Astrocyte of the cerebellum (primary cell): ENCODE measurements at regions not wholly inside any gene's neighbourhood (a gene's known extent, or its start where the extent isn't known, plus 50 kb on each side); places are given as distances from the start of the nearest gene placed in this dataset.
A peak's percentile ranks its signal among the peaks of the same experiment; 100 is the strongest.

Experiments
- DNase-seq: peaks from one replicate; pipeline ENCODE4 v3.0.0-alpha.2; 2011; ENCODE audit warnings: low read depth
- H3K4me3 ChIP-seq: 2 replicates; pipeline ENCODE4 v1.5.1; 2011; ENCODE audit warnings: mild to moderate bottlenecking, low read depth, low read length, moderate library complexity
- in situ Hi-C: cut with HindIII; loops from 2 replicates; pipeline ENCODE4 v1.10.0; 2017; ENCODE audit warnings: low sequenced_read_pairs
- TF ChIP-seq, protein P1 (sequence below): IDR thresholded peaks from 2 replicates; pipeline ENCODE4 v1.5.1; 2012; ENCODE audit warnings: low read length, low read depth, moderate library complexity, mild to moderate bottlenecking; ENCODE audit errors: missing control alignments

DNA sequence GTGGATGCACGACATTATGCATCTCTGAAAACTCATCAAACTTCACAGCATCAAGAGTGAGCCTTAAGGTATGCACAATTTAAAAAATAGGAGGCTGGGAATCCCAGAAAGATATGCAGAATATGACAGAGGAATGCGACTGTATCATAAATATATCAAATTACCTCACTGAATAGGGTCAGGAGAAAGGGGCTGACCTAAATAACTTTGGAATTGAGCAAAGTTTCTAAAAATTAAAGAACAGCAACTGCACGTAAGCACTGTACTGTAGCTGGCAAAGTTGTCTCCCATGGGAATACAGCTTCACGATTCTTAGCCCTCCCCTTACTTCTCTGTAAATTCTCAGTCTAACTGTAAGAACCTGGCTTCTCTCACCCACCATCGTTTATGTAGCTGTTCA, 397.4 kb upstream of the ZFP42 start:
- in situ Hi-C loops = no loop called here

DNA sequence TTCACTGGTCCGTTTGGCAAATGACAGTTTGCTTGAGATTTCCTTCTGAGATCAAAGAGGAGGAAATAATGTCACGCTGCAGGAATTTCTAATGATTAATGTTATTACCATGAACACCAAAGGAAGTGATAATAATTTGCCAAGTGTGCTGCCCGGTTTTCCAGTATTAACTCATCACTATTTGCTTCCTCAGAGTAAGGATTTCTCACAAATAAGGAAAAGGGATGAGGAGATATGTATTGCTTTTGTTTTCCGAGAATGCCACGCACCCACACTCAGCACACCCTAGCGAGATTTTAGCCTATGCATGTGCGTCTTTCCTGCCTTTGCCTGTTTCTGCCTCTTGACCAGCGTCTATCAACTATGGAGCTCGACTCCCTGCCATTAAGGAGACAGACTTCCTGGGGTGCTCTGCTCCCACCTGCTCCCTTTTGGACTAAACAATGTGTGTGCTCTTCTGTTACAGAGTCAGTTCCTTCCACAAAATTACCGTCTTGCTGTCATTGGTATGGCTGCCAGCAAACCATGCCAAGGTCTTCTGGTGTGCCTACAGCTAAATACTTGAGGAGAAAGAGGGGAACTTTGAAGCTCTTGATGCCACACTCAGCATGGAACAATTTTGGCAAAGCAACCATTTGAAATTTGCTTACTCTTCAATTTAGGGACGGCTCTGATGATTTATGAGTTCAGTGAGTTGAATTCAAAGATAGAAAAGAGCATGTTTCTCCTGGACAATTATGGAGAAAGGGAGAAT, 393.1 kb upstream of the ZFP42 start:
- in situ Hi-C loops = no loop called here
- TF ChIP-seq, protein P1, sequence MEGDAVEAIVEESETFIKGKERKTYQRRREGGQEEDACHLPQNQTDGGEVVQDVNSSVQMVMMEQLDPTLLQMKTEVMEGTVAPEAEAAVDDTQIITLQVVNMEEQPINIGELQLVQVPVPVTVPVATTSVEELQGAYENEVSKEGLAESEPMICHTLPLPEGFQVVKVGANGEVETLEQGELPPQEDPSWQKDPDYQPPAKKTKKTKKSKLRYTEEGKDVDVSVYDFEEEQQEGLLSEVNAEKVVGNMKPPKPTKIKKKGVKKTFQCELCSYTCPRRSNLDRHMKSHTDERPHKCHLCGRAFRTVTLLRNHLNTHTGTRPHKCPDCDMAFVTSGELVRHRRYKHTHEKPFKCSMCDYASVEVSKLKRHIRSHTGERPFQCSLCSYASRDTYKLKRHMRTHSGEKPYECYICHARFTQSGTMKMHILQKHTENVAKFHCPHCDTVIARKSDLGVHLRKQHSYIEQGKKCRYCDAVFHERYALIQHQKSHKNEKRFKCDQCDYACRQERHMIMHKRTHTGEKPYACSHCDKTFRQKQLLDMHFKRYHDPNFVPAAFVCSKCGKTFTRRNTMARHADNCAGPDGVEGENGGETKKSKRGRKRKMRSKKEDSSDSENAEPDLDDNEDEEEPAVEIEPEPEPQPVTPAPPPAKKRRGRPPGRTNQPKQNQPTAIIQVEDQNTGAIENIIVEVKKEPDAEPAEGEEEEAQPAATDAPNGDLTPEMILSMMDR = no peak

More for the DNA sequence above, 397.4 kb upstream of the ZFP42 start:
- TF ChIP-seq, protein P1 = no peak
- DNase-seq = no peak
- no peak overlapping the region for H3K4me3 ChIP-seq

DNA sequence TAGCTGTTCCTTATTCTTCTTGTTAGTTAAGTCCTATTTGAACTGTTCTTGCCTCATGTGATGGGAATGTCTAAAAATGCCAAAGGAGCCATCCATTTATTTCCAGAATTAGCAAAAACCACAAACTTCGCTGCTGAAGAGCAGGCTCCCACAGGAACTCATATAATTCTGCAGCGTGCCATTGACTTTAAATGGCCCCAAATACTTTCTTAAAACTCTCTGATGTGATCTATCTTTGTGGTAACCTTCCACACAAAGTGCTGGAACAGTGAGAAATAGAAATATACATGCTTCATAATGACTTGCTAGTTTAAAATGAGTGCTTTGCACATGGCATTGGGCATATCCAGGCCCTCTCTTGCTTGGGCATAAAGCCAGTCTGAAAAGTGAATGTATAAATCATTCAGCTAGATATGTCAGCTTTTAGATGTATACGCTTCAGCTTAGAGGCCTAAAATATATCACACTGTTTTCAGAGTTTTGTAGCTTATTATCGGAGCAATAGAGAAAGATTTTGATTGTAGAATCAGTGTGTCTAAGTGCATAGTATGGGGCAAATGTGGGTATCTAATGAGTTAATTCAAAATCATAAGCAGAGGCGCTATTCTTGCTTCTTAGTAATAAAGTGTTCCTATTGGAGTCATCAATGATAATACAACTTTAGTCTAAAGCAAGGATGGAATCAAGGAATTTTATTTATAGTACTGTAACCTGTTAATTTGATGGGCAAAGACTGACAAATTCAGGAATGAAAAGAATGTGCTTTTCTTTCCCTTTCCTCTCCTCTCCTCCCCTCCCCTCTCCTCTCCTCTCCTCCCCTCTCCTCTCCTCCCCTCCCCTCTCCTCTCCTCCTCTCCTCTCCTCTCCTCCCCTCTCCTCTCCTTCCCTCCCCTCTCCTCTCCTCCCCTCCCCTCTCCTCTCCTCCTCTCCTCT, 392.2 kb upstream of the ZFP42 start:
- TF ChIP-seq, protein P1 = no peak
- peak; percentile 90 for DNase-seq
- in situ Hi-C loops = no loop called here
- H3K4me3 ChIP-seq = no peak overlapping the region

More for the DNA sequence above, 393.1 kb upstream of the ZFP42 start:
- no peak overlapping the region for H3K4me3 ChIP-seq
- peak; percentile 16 for DNase-seq

DNA sequence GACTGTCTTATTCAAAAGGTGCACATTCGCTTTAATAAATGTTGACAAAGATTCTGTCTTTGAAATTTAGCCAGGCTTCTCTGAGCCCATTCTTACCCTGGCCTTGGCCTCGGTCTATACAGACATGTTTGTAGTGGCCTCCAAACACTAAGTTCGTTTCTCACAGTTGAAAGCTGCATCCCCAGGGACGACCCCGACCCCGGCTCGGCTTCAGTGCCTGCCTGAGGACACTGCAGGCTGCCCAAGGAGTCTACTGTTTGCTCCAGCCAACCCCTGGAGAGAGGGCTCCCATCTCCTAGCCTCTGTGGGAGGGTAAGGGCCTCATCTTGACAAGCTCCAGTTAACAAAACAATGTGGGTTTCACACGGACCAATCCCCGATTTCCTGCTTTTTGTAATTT, 390.6 kb upstream of the ZFP42 start:
- H3K4me3 ChIP-seq = no peak overlapping the region
- DNase-seq = no peak
- in situ Hi-C loops = no loop called here
- TF ChIP-seq, protein P1 = no peak

DNA sequence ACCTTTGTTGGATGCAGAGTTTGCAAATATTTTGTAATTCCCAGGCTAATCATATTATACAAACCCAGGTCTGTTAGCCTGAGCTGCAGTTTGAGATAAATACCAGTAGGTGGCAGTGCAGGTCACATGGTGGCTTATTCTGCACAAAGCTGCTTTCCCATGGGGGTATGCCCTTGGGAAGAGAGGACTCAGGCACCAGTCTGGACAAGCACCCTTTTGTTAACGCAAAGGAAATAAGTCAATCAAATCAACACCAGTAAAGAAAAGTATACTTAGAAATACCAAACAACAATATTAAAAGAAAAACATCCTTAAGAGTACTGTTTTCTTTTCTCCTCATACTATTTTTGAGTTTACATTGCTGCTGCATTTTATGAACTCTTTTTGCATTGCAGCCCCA, 389.0 kb upstream of the ZFP42 start:
- H3K4me3 ChIP-seq = no peak overlapping the region
- in situ Hi-C loops = no loop called here

DNA sequence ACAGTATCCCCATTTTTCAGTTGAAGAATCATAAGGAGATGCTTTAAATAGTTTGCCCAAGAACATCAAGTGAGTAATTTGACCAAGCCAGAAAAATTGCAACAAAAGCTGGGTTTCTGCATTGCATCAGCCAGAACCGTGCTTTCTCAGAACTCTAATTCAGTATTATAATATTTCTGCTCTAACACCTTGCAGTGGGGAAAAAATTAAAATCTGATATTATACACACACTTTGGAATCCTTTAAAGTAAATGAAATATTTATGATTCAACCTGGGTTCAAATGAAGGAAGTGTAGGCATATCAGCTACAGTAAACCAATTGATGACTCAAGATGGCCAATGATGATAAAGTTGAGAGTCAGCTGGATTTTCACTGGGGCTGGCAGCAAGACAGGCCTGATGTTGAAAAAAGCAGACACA, 387.6 kb upstream of the ZFP42 start:
- DNase-seq = no peak
- in situ Hi-C loops = no loop called here
- TF ChIP-seq, protein P1 = no peak
- no peak overlapping the region for H3K4me3 ChIP-seq

More for the DNA sequence above, 389.0 kb upstream of the ZFP42 start:
- peak; percentile 27 for DNase-seq
- TF ChIP-seq, protein P1 = peak; percentile 82
